ENCODE measurements at regions not wholly inside any gene's neighbourhood (a gene's known extent, or its start where the extent isn't known, plus 50 kb on each side); places are given as distances from the start of the nearest gene placed in this dataset.

DNA sequence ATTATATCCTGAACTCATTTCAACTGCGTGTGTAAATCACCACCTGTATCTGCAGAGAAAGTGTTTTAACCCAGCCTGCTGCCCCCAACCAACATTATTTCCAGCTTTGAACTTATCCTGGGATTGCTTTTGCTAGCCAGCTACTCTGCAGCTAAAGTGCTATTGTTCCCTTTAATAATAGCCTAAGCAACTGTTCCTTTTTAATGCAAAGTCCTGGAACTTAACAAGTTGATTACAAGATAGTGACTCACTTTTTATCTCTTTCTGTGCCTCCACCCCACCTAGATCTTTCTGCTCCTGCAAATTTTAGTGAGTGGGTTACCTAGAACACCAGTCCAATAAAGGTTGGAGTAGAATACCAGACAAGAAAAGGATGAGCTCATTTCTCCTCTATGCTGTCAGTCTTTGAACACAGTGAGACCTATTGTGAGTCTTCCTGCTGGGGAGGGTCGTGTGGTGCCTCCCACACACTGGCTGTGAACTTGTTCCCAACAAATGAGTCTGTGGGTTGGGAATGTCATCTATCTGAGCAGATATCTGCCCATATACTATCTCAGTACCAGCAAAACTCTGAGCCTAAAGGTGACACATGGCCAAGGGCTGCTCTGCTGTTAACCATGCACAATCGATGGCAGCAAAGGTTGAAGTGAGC lies 137.7 kb downstream of the FAM204A start:
- TF ChIP-seq CEBPB (IDR thresholded peaks at IDR 0.05; ENCODE audit: low read depth, low read length) (no peak), POLR2A (IDR thresholded peaks at IDR 0.05; ENCODE audit: low read depth, low read length) (no peak), RAD21 (IDR thresholded peaks at IDR 0.05; ENCODE audit: low read length) (no peak), RFX5 (IDR thresholded peaks at IDR 0.05; ENCODE audit: low read depth, low read length) (no peak), SMC3 (IDR thresholded peaks at IDR 0.05; ENCODE audit: low read depth, low read length) (no peak), FOS (IDR thresholded peaks at IDR 0.05; ENCODE audit: low read depth, low read length) (no peak), MAZ (IDR thresholded peaks at IDR 0.05; ENCODE audit: borderline replicate concordance, low read depth, low read length) (no peak)
- TF ChIP-seq, protein P1, sequence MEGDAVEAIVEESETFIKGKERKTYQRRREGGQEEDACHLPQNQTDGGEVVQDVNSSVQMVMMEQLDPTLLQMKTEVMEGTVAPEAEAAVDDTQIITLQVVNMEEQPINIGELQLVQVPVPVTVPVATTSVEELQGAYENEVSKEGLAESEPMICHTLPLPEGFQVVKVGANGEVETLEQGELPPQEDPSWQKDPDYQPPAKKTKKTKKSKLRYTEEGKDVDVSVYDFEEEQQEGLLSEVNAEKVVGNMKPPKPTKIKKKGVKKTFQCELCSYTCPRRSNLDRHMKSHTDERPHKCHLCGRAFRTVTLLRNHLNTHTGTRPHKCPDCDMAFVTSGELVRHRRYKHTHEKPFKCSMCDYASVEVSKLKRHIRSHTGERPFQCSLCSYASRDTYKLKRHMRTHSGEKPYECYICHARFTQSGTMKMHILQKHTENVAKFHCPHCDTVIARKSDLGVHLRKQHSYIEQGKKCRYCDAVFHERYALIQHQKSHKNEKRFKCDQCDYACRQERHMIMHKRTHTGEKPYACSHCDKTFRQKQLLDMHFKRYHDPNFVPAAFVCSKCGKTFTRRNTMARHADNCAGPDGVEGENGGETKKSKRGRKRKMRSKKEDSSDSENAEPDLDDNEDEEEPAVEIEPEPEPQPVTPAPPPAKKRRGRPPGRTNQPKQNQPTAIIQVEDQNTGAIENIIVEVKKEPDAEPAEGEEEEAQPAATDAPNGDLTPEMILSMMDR (conservative IDR thresholded peaks at IDR 0.05; ENCODE audit: low read depth, low read length) = no peak

Data from IMR-90 (cell line).